Inferior parietal cortex (tissue), 1 donor: ENCODE measurements at regions not wholly inside any gene's neighbourhood (a gene's known extent, or its start where the extent isn't known, plus 50 kb on each side); places are given as distances from the start of the nearest gene placed in this dataset.
A peak's percentile ranks its signal among the peaks of the same experiment; 100 is the strongest.
"Not testable (repeated sequence)": the region's sequence is repeated elsewhere in the genome, so short reads cannot be mapped to it uniquely, and the experiment has no call there.

Experiments used
- DNase-seq: peaks from one replicate; pipeline ENCODE4 v3.0.0-alpha.2; 2016; ENCODE audit errors: extremely low spot score

- not testable (repeated sequence) for DNase-seq
These were observed 249.6 kb upstream of the RASGRP1 start for GRCh38 chr15:38814254-38814653.

GRCh38 chr15:38814891-38815290 is 250.3 kb upstream of the RASGRP1 start:
- DNase-seq = no peak

- peak; percentile 82 for DNase-seq
These were observed 253.0 kb upstream of the RASGRP1 start for GRCh38 chr15:38817427-38818156.

GRCh38 chr15:38818157-38818790 is 253.7 kb upstream of the RASGRP1 start:
- DNase-seq = no peak

GRCh38 chr15:38819387-38819950 is 254.9 kb upstream of the RASGRP1 start:
- no peak for DNase-seq

- no peak for DNase-seq
These were observed 258.6 kb upstream of the RASGRP1 start for GRCh38 chr15:38823263-38823662.

GRCh38 chr15:38824719-38825118 is 260.1 kb upstream of the RASGRP1 start:
- DNase-seq = no peak

- DNase-seq = no peak
These were observed 262.3 kb upstream of the RASGRP1 start for GRCh38 chr15:38826880-38827279.

- no peak for DNase-seq
These were observed 263.5 kb upstream of the RASGRP1 start for GRCh38 chr15:38828031-38828532.

- DNase-seq = no peak
These were observed 264.5 kb upstream of the RASGRP1 start for GRCh38 chr15:38829086-38829485.

- DNase-seq = no peak
These were observed 277.6 kb upstream of the RASGRP1 start for GRCh38 chr15:38842226-38842625.

- no peak for DNase-seq
These were observed 278.5 kb upstream of the RASGRP1 start for GRCh38 chr15:38843051-38843501.

- no peak for DNase-seq
These were observed 279.3 kb upstream of the RASGRP1 start for GRCh38 chr15:38843736-38844590.

GRCh38 chr15:38844736-38845135 is 280.1 kb upstream of the RASGRP1 start:
- DNase-seq = no peak

GRCh38 chr15:38846346-38846745 is 281.7 kb upstream of the RASGRP1 start:
- no peak for DNase-seq

- no peak for DNase-seq
These were observed 283.1 kb upstream of the RASGRP1 start for GRCh38 chr15:38847666-38848065.

- no peak for DNase-seq
These were observed 284.4 kb upstream of the RASGRP1 start for GRCh38 chr15:38849046-38849445.

- not testable (repeated sequence) for DNase-seq
These were observed 287.6 kb upstream of the RASGRP1 start for GRCh38 chr15:38852188-38852587.

- DNase-seq = no peak
These were observed 289.0 kb upstream of the RASGRP1 start for GRCh38 chr15:38853608-38854007.

- DNase-seq = no peak
These were observed 289.9 kb upstream of the RASGRP1 start for GRCh38 chr15:38854506-38854905.

GRCh38 chr15:38857814-38858213 is 293.2 kb upstream of the RASGRP1 start:
- no peak for DNase-seq

GRCh38 chr15:38859574-38859973 is 295.0 kb upstream of the RASGRP1 start:
- no peak for DNase-seq
